Breast epithelium (tissue), 3 donors: ENCODE measurements at regions not wholly inside any gene's neighbourhood (a gene's known extent, or its start where the extent isn't known, plus 50 kb on each side); places are given as distances from the start of the nearest gene placed in this dataset.

Experiments used
- CTCF ChIP-seq, 3 donors: fragments of 450-650 bp; IDR thresholded peaks; one replicate each; pipeline ENCODE4 v1.5.1; 2016 to 2017; ENCODE audit warnings: antibody characterized with exemption in 3 of 3, mild to moderate bottlenecking in 3 of 3, moderate library complexity in 3 of 3
- POLR2A ChIP-seq: fragments of 450-650 bp; IDR thresholded peaks from one replicate; pipeline ENCODE4 v1.6.1; 2016; ENCODE audit warnings: antibody characterized with exemption, mild to moderate bottlenecking, moderate library complexity

- TF ChIP-seq CTCF (IDR thresholded peaks at IDR 0.05): no peak
- TF ChIP-seq POLR2A: no peak
These were observed 184.9 kb downstream of the SEC61B start for GRCh38 chr9:99406939-99407338.
